ENCODE measurements at regions not wholly inside any gene's neighbourhood (a gene's known extent, or its start where the extent isn't known, plus 50 kb on each side); places are given as distances from the start of the nearest gene placed in this dataset.
"Not testable (repeated sequence)": the region's sequence is repeated elsewhere in the genome, so short reads cannot be mapped to it uniquely, and the experiment has no call there.

GRCh38 chr13:50392977-50393376 lies 377.7 kb downstream of the KCNRG start:
- no peak for TF ChIP-seq CTCF (IDR thresholded peaks at IDR 0.05; ENCODE audit: borderline replicate concordance, extremely low read depth, low read length, poor library complexity, severe bottlenecking)
- TF ChIP-seq EZH2 (IDR thresholded peaks at IDR 0.05; ENCODE audit: borderline replicate concordance, low read depth, low read length, severe bottlenecking): no peak
- no peak overlapping the region for H3K4me2 ChIP-seq (ENCODE audit: insufficient read depth, low read length)
- H4K20me1 ChIP-seq (ENCODE audit: insufficient read depth, low read length): no peaks in the 10 kb centered on the region
- no peaks in the 10 kb centered on the region for H3K4me1 ChIP-seq (ENCODE audit: insufficient read depth, low read length)
- H3K27ac ChIP-seq (ENCODE audit: low read length): no peak overlapping the region
- no peaks in the 10 kb centered on the region for H3K9me3 ChIP-seq (ENCODE audit: insufficient read depth, low read length, severe bottlenecking)
- ATAC-seq (ENCODE audit: insufficient read depth, low read depth) (no peak), DNase-seq (no peak)
- no peaks in the 10 kb centered on the region for H3K27me3 ChIP-seq (ENCODE audit: insufficient read depth, low read length, poor library complexity)
- no peaks in the 10 kb centered on the region for H3K79me2 ChIP-seq (ENCODE audit: insufficient read depth, low read length)
- no peak overlapping the region for H2AFZ ChIP-seq (ENCODE audit: low read depth, low read length)
- no peak overlapping the region for H3K4me3 ChIP-seq (ENCODE audit: low read depth in 1 of 2, low read length in 2 of 2)
- no peaks in the 10 kb centered on the region for H3K36me3 ChIP-seq (ENCODE audit: insufficient read depth, low read length)
- H3K9ac ChIP-seq (ENCODE audit: low read depth, low read length): no peak overlapping the region

GRCh38 chr13:50393628-50394027 lies 378.4 kb downstream of the KCNRG start:
- H4K20me1 ChIP-seq (ENCODE audit: insufficient read depth, low read length): no peaks in the 10 kb centered on the region
- H3K79me2 ChIP-seq (ENCODE audit: insufficient read depth, low read length): no peaks in the 10 kb centered on the region
- H3K4me1 ChIP-seq (ENCODE audit: insufficient read depth, low read length): no peaks in the 10 kb centered on the region
- H3K4me2 ChIP-seq (ENCODE audit: insufficient read depth, low read length): no peak overlapping the region
- no peak overlapping the region for H3K27ac ChIP-seq (ENCODE audit: low read length)
- H3K4me3 ChIP-seq (ENCODE audit: low read depth in 1 of 2, low read length in 2 of 2): no peak overlapping the region
- no peak overlapping the region for H3K9ac ChIP-seq (ENCODE audit: low read depth, low read length)
- no peaks in the 10 kb centered on the region for H3K36me3 ChIP-seq (ENCODE audit: insufficient read depth, low read length)
- ATAC-seq (ENCODE audit: insufficient read depth, low read depth) (no peak), DNase-seq (no peak)
- no peaks in the 10 kb centered on the region for H3K27me3 ChIP-seq (ENCODE audit: insufficient read depth, low read length, poor library complexity)
- no peaks in the 10 kb centered on the region for H3K9me3 ChIP-seq (ENCODE audit: insufficient read depth, low read length, severe bottlenecking)
- TF ChIP-seq EZH2 (IDR thresholded peaks at IDR 0.05; ENCODE audit: borderline replicate concordance, low read depth, low read length, severe bottlenecking): no peak
- TF ChIP-seq CTCF (IDR thresholded peaks at IDR 0.05; ENCODE audit: borderline replicate concordance, extremely low read depth, low read length, poor library complexity, severe bottlenecking): no peak
- no peak overlapping the region for H2AFZ ChIP-seq (ENCODE audit: low read depth, low read length)

GRCh38 chr13:50396001-50396400 lies 380.8 kb downstream of the KCNRG start:
- H3K27me3 ChIP-seq (ENCODE audit: insufficient read depth, low read length, poor library complexity): no peaks in the 10 kb centered on the region
- H3K27ac ChIP-seq (ENCODE audit: low read length): no peak overlapping the region
- no peaks in the 10 kb centered on the region for H4K20me1 ChIP-seq (ENCODE audit: insufficient read depth, low read length)
- H3K9ac ChIP-seq (ENCODE audit: low read depth, low read length): no peak overlapping the region
- H3K36me3 ChIP-seq (ENCODE audit: insufficient read depth, low read length): no peaks in the 10 kb centered on the region
- H3K79me2 ChIP-seq (ENCODE audit: insufficient read depth, low read length): no peaks in the 10 kb centered on the region
- no peak for TF ChIP-seq EZH2 (IDR thresholded peaks at IDR 0.05; ENCODE audit: borderline replicate concordance, low read depth, low read length, severe bottlenecking)
- TF ChIP-seq CTCF (IDR thresholded peaks at IDR 0.05; ENCODE audit: borderline replicate concordance, extremely low read depth, low read length, poor library complexity, severe bottlenecking): no peak
- ATAC-seq (ENCODE audit: insufficient read depth, low read depth) (no peak), DNase-seq (no peak)
- H3K4me1 ChIP-seq (ENCODE audit: insufficient read depth, low read length): no peaks in the 10 kb centered on the region
- no peak overlapping the region for H3K4me3 ChIP-seq (ENCODE audit: low read depth in 1 of 2, low read length in 2 of 2)
- no peaks in the 10 kb centered on the region for H3K9me3 ChIP-seq (ENCODE audit: insufficient read depth, low read length, severe bottlenecking)
- H2AFZ ChIP-seq (ENCODE audit: low read depth, low read length): no peak overlapping the region
- no peak overlapping the region for H3K4me2 ChIP-seq (ENCODE audit: insufficient read depth, low read length)

- DNase-seq; H3K36me3 ChIP-seq (ENCODE audit: insufficient read depth, low read length): not testable (repeated sequence)
Observed at GRCh38 chr13:50396618-50397017, 381.4 kb downstream of the KCNRG start.

More at GRCh38 chr13:50396618-50397017, 381.4 kb downstream of the KCNRG start:
- H3K4me2 ChIP-seq (ENCODE audit: insufficient read depth, low read length); H3K79me2 ChIP-seq (ENCODE audit: insufficient read depth, low read length); ATAC-seq (ENCODE audit: insufficient read depth, low read depth); H3K9ac ChIP-seq (ENCODE audit: low read depth, low read length); H4K20me1 ChIP-seq (ENCODE audit: insufficient read depth, low read length); H3K4me1 ChIP-seq (ENCODE audit: insufficient read depth, low read length); H3K4me3 ChIP-seq (ENCODE audit: low read depth in 1 of 2, low read length in 2 of 2); H3K27ac ChIP-seq (ENCODE audit: low read length); H3K27me3 ChIP-seq (ENCODE audit: insufficient read depth, low read length, poor library complexity); H2AFZ ChIP-seq (ENCODE audit: low read depth, low read length); H3K9me3 ChIP-seq (ENCODE audit: insufficient read depth, low read length, severe bottlenecking): not testable (repeated sequence)
